NOMO-1 (cell line): ENCODE measurements at regions not wholly inside any gene's neighbourhood (a gene's known extent, or its start where the extent isn't known, plus 50 kb on each side); places are given as distances from the start of the nearest gene placed in this dataset.

ENCODE experiments used
- DNase-seq, 2 experiments: peaks; one replicate each; lab custom pipeline; 2025; ENCODE audit not compliant: unreplicated experiment in 2 of 2; lab: John Stamatoyannopoulos, UW

DNA sequence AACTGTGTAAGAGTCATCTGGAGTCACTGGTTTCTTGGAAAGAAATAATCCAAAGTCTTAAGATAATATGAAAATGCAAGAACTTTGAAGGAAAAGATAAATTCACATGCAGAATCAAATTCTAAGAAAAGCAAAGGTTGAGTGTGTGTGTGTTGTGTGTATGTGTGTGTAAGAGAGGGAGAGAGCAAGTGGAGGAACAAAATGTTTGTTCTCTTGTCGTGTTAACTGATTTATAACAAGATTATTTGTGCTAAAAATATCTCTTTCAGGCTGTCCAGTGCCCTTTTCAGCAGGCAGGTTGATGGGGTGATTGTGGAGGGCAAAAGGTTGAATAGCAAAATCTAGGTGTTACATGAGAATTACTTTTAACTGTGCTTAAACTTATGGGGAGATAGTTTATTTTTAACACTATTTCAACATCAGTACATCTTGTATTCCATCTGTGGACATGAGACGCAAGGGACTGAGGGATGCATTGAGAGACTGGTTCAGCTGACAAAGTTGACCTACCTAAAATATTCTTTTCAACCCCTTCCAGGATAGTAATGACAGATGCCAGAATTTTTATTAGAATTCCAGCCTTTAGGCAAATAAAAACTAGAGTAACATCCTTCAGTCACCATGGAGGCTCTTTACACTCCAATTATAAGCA is 342.4 kb upstream of the CD180 start:
- no peak for DNase-seq

DNA sequence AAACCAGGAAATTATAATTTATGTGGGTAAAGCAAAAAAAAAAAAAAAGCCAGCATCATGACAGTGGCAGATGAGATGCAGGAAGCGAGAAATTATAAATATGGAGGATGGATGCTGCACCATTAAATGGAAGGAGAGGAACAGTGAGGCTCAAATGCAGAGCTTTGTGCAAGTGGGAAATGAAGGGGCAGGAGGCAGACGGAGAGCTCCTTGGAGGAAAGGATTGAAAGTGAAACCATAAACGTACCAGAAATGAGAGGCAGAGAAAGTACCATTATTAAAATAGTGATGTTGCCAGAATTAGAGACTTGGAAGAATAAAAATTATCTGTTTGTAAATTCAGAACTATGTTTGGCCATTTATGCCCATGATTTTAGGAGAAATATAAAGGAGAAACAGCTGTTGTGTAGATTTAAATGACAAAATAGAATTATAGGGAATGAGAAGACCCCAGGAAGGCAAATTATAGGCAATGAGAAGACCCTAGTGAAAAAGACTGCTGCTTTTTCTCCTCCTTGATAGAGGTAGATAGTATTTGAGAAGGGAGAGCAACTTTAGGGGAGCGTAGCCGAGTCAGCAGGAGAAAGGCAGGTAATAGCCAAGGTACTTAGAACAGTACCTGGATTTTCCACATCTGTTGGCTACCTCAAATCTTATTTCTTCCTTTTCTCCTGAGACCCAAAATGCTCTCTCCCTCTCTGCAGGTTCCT is 341.0 kb upstream of the CD180 start:
- no peak for DNase-seq

- no peak for DNase-seq
These were observed 340.3 kb upstream of the CD180 start for GRCh38 chr5:67536866-67537265.

- DNase-seq, result no peak
These were observed 334.1 kb upstream of the CD180 start for GRCh38 chr5:67530609-67531255.

DNA sequence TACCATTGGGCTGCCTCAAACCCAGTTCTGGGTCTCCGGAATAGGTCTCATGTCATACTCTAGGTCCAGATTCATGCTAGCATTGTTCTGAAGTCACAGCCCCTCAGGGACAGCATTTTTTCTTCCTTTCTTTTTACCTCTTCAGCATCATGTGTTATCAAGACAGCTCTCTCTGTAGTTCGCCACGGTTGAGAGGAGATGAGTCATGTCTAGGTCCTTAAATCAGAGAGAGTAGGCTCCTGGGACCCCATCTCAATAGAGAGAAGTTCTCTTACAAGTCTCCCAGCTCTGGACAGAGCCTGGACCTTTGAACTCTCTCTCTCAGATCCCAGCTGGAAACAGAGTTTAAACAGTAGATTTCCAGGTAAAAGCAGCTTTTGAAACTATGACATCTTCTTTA is 332.4 kb upstream of the CD180 start:
- DNase-seq, result no peak

DNA sequence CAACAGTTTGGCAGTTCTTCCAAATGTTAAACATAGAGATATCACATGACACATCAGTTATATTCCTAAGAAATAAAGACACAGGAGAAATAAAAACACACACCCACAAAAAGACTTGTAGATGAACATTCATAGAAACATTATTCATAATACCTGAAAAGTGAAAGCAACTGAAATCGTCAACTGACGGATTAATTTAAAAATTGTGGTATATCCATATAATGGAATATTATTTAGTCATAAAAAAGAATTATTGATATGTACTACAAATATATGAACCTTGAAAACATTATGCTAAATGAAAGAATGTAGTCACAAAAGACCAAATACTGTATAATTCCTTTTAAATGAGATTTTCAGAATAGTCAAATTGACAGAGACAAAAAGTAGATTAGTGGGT is 330.2 kb upstream of the CD180 start:
- no peak for DNase-seq

DNA sequence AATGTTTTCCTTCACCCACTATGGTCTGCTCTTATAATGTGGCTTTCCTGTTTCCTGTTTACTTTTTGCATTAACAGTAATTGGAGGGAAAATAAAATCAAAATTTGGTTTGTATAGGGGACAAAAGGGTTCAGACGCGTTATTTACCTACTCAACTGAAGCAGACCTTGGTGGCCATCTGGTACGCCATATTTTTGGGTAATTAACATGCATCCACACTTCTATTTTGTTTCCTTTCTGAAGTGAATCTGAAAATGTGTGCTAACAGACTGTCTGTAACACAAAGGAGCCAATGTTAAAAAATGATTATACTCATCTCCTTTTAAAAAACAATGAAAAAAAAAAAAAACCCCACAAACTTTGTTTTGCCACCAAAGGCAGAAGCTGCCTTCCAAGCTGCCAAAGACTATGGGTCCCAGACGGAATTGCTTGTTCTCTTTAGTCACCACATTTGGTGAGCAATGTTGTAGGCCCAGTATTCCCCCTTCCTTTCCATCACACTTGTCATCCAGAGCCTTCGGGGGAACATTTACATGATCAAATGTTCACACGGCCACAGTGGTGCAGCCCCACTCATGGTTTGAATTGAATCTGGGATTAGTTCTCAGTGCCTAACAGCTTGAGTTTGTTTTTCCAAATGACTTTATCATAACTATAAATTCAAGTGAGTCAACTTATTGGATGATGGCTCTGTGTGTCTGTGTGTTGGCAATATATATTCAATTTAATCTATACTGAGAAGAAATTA is 323.7 kb upstream of the CD180 start:
- DNase-seq, result no peak

DNA sequence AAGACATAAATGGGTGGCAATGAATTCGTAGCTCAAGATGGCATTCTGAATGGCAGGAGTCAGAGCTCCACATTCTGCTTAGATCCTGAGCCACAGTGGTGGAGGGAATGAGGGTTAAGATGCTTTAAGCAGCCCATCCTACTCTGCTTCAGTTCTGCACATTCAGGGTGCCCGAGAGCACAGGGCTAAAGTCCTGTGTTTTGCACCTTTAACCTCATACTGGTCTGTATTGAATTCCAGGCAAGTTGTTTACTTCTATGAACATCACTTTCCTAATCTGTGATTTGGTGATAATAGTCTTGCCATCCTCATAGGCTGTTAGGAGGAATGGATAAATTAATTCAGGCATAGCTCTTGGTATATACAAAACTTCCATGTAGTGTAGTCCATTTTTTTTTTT is 321.6 kb upstream of the CD180 start:
- no peak for DNase-seq

DNA sequence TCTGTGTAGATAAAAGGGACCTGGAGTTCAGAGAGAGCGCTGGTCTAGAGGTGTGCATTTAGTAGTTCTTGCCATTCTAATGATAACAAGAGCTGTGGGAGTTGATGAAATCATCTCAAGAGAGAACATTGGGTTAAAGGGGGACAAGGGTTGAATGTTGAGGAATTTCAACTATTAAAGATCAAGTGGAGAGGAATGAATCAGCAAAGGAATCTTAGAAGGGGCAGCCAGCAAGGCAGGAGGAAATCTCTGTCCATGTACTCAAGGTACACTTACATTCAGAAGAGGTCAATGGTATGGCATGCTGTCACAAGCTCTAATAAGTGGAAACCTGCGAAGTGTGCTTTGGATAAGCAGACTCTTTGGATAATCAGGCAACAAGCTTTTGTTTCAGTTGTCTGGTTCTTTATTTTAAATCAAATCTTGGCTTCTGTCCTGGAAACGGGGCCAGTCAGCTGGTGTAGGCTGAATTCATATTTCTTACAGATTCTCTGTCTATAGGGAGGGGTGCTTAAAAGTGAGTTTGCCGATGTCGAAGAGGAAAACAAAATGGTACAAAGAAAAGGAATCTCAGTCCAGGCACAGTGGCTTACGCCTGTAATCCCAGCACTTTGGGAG is 320.5 kb upstream of the CD180 start:
- DNase-seq, result no peak

- no peak for DNase-seq
These were observed 319.2 kb upstream of the CD180 start for GRCh38 chr5:67515762-67516161.

DNA sequence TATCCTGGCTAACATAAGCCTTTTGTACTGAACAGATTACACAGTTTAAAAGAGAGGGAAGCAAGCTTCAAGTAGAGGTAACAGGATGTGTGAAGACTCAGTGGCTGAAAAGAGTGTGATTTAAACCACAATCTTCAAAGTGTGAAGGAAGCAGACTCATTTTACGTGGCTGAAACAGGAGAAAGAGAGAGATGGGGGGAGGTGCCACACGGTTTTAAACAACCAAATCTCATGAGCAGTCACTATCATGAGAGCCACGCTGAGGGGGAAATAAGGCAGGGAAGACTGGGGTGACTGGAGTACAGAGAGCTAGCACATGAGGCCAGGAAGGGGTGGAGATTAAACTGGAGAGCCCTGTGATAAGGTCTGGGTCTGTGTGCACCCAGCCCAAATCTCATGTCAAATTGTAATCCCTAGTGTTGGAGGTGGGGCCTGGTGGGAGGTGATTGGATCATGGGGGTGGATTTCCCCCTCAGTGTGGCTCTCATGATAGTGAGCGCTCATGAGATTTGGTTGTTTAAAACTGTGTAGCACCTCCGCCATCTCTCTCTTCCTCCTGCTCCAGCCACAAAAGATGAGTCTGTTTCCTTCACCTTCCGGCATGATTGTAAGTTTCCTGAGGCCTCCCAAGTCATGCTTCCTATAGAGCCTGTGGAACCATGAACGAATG is 318.6 kb upstream of the CD180 start:
- no peak for DNase-seq

- no peak for DNase-seq
These were observed 316.2 kb upstream of the CD180 start for GRCh38 chr5:67512758-67513157.

GRCh38 chr5:67511911-67512310 is 315.3 kb upstream of the CD180 start:
- DNase-seq, result no peak

GRCh38 chr5:67510204-67510603 is 313.6 kb upstream of the CD180 start:
- DNase-seq, result no peak

DNA sequence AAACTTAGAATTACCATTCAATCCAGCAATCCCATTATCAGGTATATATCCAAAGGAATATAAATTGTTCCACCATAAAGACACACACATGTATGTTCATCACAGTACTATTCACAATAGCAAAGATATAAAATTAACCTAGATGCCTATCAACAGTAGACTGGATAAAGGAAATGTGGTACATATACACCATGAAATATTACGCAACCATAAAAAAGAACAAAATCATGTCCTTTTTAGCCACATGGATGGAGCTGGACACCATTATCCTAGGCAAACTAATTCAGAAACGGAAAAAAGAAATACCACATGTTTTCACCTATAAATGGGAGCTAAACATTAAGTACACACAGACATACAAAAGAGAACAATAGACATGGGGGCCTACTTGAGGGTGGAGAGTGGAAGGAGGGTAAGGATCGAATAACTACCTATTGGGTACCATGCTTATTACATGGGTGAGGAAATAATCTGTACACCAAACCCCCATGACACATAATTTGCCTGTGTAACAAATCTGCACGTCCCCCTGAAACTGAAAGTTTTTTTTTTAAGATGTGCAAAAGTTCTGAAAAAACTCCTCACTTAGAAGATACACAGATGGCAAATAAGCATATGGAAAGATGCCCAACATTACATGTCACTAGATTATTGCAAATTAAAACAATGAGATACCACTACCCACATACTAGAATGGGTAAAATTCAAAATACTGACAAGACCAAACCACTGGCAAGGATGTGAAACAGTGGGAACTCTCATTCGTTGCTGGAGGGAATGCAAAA is 313.0 kb upstream of the CD180 start:
- no peak for DNase-seq

DNA sequence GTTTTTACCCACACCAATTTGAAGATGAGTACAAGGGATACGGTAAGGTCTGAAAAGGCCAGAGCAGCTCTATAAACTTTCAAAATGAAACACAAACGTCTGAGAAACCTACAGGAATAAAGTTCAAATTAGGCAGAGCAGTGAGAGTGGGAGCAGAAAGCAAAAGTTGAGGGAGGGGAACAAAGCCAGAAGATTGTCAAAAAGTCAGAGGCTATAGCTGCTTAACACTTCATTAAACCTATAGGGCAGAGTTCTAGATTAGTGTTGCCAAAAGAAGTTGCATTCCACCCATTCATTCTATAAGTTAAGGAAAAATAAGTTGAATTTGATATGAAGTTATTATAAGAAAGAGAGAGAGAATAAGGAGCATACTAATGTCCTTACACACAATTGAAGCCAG is 309.6 kb upstream of the CD180 start:
- DNase-seq, result no peak

DNA sequence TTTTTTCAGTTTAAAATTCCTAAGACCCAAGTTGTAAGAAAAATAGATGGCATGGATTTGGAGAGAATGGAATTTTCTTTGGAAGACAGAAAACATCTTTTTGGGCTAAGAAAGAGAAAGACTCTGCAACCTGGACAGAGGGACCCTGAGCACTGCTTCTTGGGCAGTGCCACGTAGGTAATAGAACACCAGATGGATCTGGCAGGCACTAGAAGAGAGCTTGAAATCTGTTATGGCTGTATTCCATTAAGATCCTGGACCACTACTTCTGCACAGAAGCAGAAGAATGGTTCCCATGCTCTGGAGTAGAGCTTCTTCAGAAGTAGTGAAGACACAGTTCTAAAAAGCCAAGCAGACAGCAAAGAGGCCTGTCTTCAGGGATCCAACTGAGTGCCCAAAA is 306.4 kb upstream of the CD180 start:
- no peak for DNase-seq

- DNase-seq, result no peak
These were observed 299.5 kb upstream of the CD180 start for GRCh38 chr5:67496051-67496450.

DNA sequence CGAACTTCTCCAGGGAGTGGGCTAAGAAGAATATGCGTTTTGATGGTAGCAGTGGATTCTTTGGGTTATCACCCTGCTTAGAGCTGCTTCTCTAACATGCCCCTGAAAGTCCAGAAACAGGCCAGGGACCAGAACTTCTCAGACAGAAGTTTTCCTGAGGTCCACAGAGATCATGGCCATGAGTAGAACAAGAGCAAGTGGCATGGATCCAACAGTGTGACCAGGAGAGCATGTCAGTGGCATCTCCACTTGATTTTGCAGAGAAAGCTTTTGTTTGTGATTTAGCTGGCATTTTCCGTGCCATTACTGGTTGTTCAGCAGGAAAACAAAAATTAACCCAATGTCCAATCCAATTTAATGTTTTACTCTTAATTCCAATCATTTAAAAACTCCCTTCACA is 298.5 kb upstream of the CD180 start:
- DNase-seq, result no peak
